ENCODE measurements at regions not wholly inside any gene's neighbourhood (a gene's known extent, or its start where the extent isn't known, plus 50 kb on each side); places are given as distances from the start of the nearest gene placed in this dataset.

DNA sequence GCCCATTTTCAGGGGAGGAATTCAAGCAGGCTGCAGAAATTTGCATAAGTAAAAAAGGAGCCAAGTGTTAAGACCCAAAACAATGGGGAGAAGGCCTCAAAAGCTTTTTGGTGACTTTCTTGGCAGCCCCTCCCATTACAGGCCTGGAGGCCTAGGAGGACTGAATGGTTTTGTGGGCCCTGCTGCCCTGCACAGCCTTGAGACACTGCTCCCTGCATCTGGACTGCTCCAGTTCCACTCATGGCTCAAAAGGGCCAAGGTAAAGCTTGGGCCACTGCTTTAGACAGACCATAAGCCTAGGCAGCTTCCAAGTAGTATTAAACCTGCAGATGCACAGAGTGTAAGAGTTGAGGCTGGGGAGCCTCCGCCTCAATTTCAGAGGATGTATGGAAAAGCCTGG, 501.6 kb downstream of the MID1IP1 start:
- no peak for DNase-seq

DNA sequence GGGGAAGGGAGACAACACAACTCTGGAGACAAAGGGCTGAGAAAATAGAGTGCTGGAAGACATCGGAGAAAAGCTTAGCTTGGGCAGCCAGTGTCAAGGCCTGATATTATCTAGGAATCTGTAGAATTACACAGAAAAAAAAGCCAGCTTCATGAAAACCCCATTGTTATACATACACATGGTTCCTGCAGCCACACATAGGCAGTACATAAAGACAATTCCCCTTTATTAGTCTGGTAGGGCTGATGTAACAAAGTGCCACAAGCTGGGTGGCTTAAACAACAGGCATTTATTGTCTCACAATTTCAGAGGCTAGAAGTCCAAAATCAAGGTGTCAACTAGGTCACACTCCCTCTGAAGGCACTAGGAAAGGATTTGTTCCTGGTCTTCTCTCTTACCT, 503.5 kb downstream of the MID1IP1 start:
- no peak for DNase-seq

DNA sequence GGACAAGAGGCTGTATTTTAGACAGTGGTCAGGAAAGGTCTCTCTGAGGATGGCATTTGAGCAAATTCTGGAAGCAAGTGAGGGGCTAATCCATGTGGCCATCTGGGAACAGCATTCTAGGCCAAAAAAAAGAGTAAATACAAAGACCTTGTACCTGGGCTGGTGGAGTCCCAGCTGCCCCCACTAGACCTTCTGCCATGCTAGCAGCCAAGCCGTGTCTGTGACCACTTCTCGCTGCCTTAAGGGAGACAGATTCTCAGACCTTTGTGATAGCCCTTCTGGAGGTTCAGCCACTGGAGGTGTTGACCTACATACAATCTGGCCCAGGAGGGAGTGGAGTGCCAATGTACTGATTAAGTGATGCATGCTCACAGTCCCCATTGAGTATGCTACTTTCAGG, 506.2 kb downstream of the MID1IP1 start:
- DNase-seq, result no peak

- DNase-seq, result no peak
Observed at GRCh38 chrX:39308126-39308525, 506.9 kb downstream of the MID1IP1 start.

DNA sequence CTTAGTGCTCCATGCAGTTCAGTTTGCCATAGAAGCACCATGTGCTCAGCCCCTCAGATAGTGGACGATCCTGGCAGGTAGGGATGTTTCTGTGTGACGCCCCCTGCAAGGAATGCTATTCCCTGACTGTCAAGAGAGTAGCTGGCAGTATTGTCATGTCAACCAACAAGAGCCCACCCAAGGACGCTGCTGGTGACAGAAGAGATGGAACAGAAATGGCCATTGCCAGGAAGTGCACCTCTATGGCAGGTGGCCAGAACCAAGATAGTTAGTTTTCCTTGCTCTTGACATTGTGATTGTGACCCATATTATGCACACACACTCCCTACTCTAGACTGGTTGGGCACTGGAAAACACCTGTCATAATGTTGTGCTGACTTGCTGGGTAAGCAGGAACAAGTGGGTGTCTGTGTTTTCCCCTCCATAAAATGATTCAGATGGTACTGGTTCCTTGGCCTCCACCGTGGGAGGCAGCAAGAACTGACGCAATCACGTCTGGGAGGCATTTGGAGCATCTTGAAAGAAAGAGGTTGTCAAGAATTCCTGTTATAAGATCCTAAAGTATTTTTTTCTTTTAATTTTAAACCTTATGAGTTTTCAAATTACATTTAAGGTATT, 507.9 kb downstream of the MID1IP1 start:
- no peak for DNase-seq

DNA sequence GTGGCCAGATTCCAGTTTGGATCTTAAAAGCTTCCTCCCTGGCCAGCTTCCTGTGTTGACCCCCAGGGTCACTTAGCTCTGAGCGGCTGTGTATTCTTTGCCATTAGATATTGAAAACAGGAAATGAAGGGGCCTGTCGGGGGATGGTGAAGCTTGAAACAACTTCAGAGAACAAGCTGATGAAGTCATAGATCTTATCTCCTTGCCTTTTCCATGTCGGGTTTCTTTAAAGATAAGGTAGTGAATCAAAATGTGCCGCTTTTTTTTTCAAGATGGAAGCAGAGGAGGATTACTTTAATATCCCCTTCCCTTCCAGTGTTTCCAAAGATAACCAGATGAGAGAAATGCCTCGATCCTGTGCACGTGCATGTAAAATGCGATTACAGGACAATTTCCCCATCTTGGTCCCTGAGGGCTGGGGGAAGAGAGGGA, 508.5 kb downstream of the MID1IP1 start:
- DNase-seq, result no peak

DNA sequence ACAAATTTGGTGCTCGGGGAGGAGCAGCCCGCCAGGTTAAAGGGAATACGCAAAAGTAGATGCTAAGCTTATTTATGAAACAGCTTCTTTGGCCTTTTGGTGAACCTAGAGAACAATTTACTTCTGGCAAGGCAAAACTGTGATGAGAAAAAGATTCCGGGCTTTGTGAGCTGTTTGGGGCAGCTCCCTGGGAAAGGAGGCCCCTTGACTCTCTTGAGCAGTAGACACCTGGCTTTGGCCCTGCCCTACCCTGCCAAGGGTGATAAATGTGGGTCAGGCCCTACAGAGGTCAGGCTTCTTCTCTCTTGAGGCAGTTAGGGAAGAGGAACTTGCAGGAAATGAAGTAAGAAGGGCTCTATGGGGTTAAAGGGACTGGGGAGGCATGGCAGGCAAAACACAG, 509.6 kb downstream of the MID1IP1 start:
- DNase-seq, result no peak

- no peak for DNase-seq
Observed at GRCh38 chrX:39311646-39312045, 510.4 kb downstream of the MID1IP1 start.

- DNase-seq, result no peak
Observed at GRCh38 chrX:39313146-39313545, 511.9 kb downstream of the MID1IP1 start.

- no peak for DNase-seq
Observed at GRCh38 chrX:39318506-39319343, 517.5 kb downstream of the MID1IP1 start.

- DNase-seq, result peak in 1 of 2 experiments; percentile 26
Observed at GRCh38 chrX:39320165-39320564, 518.9 kb downstream of the MID1IP1 start.

DNA sequence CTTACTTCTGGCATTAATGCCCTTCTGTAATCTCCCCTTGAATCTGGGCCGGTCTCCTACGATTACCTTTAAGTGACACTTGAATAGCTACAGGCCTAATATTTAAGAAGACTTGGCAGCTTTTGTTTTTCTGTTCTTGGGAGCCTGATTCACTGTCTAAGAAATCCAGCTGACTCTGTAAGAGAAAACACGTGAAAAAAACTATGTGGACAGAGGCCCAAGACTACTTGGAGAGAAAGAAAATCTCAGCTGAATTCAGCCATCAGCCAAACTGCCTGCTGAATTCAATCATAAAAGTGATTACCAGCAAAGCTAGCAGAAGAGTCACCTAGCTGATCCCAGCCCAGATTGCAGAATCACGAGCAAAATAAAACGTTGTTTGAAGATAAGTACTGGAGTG, 521.2 kb downstream of the MID1IP1 start:
- no peak for DNase-seq

- no peak for DNase-seq
Observed at GRCh38 chrX:39324233-39324930, 523.1 kb downstream of the MID1IP1 start.

- DNase-seq, result peak in 1 of 2 experiments; percentile 8
Observed at GRCh38 chrX:39327255-39327654, 526.0 kb downstream of the MID1IP1 start.

- no peak for DNase-seq
Observed at GRCh38 chrX:39327705-39328104, 526.4 kb downstream of the MID1IP1 start.

- no peak for DNase-seq
Observed at GRCh38 chrX:39328661-39329060, 527.4 kb downstream of the MID1IP1 start.

- DNase-seq, result no peak
Observed at GRCh38 chrX:39331082-39331704, 529.9 kb downstream of the MID1IP1 start.

DNA sequence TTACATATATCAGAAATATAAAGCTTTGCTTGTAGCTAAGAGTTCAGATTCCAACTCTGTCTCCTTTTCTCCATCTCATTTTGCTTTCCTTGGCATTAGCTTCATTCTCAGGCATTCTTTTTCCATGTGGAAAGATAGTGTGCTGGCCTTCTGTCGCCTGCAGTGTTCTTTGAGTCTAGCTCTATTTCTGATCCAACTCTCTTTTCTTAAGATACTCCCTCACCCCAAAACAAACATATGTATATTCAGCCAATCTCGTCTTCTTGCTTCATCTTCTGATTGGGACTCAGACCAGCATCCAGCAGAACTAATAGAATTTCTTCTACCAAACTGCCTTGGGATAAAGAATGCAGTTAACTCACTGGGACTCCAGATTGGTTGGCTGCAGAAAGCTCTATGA, 532.2 kb downstream of the MID1IP1 start:
- DNase-seq, result no peak

DNA sequence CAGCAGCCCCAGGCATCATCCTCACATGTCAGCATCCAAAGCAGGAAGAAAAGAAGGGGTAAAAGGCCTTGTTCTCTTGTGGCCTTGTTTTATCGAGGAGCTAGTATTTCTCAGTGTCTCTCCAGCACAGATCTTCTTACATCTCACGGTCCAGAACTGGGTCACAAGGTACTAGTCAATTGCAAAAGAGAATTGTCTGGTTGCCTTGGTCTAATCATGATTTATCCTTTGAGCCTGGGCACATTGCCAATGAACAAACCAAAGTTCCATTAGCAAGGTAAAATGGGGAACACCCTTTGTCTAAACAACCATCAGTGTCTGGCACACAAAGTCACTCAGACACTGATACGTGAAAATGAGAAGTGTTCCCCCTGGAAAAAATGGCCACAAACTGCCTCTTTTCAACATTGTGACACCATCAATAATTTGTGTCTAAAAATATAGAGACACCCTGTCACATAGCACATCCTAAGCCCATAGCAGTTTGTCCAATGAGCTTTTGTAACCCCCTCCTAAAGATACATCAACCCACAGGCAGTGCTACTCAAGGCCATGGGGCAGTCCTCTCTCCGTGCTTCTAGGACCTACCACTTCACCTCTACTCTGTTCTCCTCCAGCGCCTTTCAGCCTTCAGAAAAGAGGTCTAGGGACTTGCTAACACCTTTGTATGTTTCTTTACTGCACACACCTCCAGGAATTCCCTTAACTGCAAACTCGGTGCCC, 534.4 kb downstream of the MID1IP1 start:
- DNase-seq, result peak; percentile 78 to 91

DNA sequence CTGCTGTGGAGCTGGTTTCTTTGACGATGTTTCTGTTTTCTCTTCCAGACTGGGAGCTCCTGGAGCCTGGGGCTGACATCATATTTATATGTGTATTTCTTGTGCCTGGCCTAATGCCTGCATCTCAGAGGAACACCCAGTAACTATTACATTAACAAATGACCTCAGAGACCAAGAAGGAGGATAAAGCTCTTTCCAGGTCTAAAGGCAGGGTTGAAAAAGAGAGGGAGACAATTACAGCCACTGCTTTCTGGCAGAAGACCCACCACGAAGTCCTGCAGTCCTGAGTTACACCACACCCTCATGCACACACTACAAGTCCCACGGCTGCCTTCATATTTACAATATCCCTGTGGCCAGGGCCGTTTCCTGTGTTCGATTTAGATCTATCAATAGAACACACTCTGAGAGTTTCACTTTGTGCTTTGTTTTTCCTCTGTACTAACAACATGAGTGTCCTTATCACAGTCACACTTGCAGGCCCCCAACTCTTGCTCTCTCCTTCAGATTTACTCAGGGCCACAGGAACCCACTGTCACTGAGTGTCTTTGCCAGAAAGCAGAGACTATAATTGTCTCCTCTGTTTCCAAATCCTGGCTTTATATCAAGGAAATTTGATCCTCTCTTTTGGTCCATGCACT, 535.5 kb downstream of the MID1IP1 start:
- DNase-seq, result peak; percentile 41 to 78

DNA sequence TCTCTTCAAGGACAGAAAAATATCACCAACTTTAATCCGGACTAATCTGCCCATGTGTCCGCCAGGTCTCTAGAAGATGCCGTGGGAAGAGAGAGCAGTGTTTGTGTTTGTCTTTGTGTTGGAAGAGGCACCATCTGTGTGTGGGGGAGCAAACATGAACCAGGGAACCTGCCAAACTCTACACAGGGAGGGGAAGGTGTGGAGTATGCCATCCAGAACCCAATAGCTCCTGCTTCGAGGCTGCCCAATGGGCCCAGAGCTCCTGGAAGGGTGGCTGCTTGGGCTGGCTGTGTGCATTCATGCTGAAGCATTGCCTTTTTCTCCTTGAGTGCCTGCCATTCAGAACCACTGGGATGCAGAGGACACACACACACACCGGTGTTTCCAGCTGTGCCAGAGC, 536.2 kb downstream of the MID1IP1 start:
- DNase-seq, result peak; percentile 47 to 86

- no peak for DNase-seq
Observed at GRCh38 chrX:39338583-39338982, 537.3 kb downstream of the MID1IP1 start.

All from NCI-H2081 (cell line).